K562 (cell line): ENCODE measurements at regions not wholly inside any gene's neighbourhood (a gene's known extent, or its start where the extent isn't known, plus 50 kb on each side); places are given as distances from the start of the nearest gene placed in this dataset.

Experiments
- BACH1 ChIP-seq: fragments of 200-800 bp; sonication (Bioruptor generic); IDR thresholded peaks from 2 replicates; pipeline ENCODE4 v1.6.1; 2016; ENCODE audit warnings: missing genetic modification characterization, missing compliant biosample characterization
- CAMTA2 ChIP-seq: fragments of 250-450 bp; sonication (Bioruptor Pico); conservative IDR thresholded peaks from 2 replicates; pipeline ENCODE4 v1.5.1; 2022
- CREB1 ChIP-seq, 2 experiments: sonication (generic) in 1 of 2; formaldehyde crosslinking in 1 of 2; IDR thresholded peaks; 2 replicates each; pipeline versions ENCODE4 v1.6.1 to v1.8.0; 2012 to 2022; ENCODE audit warnings: inconsistent platforms in 1 of 2, mild to moderate bottlenecking in 1 of 2, missing genetic modification reagents in 1 of 2, moderate library complexity in 1 of 2
- DIDO1 ChIP-seq: fragments of 450-650 bp; IDR thresholded peaks from 2 replicates; pipeline ENCODE4 v1.6.1; 2016; ENCODE audit warnings: low read depth, missing biosample characterization, missing genetic modification characterization
- ELF1 ChIP-seq: fragments of 200-800 bp; sonication (Bioruptor generic); IDR thresholded peaks from 2 replicates; pipeline ENCODE4 v1.6.1; 2016; ENCODE audit warnings: missing genetic modification characterization, missing compliant biosample characterization
- GABPA ChIP-seq: fragments of 200-800 bp; sonication (Bioruptor generic); conservative IDR thresholded peaks from 2 replicates; pipeline ENCODE4 v1.6.1; 2016; ENCODE audit warnings: low read depth, missing genetic modification characterization, missing compliant biosample characterization
- JUND ChIP-seq, 2 experiments: IDR thresholded peaks; 2 replicates in 1 of 2; 3 replicates in 1 of 2; pipeline ENCODE4 v1.6.1; 2011; ENCODE audit warnings: borderline replicate concordance in 2 of 2, low read depth in 2 of 2, low read length in 2 of 2, improper control_type of control experiment in 1 of 2, missing biosample characterization in 1 of 2, missing genetic modification characterization in 1 of 2, missing genetic modification reagents in 1 of 2
- LCOR ChIP-seq: sonication (generic); formaldehyde crosslinking; IDR thresholded peaks from 2 replicates; pipeline ENCODE4 v1.8.0; 2022; ENCODE audit warnings: mild to moderate bottlenecking, missing genetic modification reagents
- NCOA1 ChIP-seq: fragments of 450-650 bp; IDR thresholded peaks from 2 replicates; pipeline ENCODE4 v1.6.1; 2016; ENCODE audit warnings: low read depth
- NFXL1 ChIP-seq: fragments of 450-650 bp; formaldehyde crosslinking; IDR thresholded peaks from 2 replicates; pipeline ENCODE4 v1.4.0; 2021; ENCODE audit warnings: mild to moderate bottlenecking
- RREB1 ChIP-seq: fragments of 250-450 bp; sonication (Bioruptor Pico); IDR thresholded peaks from 2 replicates; pipeline ENCODE4 v1.4.0; 2020
- RUNX1 ChIP-seq: sonication (generic); IDR thresholded peaks from 2 replicates; pipeline ENCODE4 v1.6.1; 2016; ENCODE audit warnings: antibody characterized with exemption, low read depth
- SMARCC2 ChIP-seq: fragments of 450-650 bp; IDR thresholded peaks from 2 replicates; pipeline ENCODE4 v1.6.1; 2017; ENCODE audit warnings: antibody characterized with exemption, moderate library complexity, mild to moderate bottlenecking, low read depth
- TAL1 ChIP-seq: fragments of 450-650 bp; IDR thresholded peaks from 2 replicates; pipeline ENCODE4 v1.6.1; 2016; ENCODE audit warnings: mild to moderate bottlenecking
- TCF3 ChIP-seq: sonication (generic); formaldehyde crosslinking; IDR thresholded peaks from 2 replicates; pipeline ENCODE4 v1.4.0; 2020; ENCODE audit warnings: mild to moderate bottlenecking, missing genetic modification reagents
- TEAD4 ChIP-seq, 2 experiments: sonication (generic) in 1 of 2; formaldehyde crosslinking in 1 of 2; IDR thresholded peaks; 2 replicates each; pipeline versions ENCODE4 v1.6.1 to v1.8.0; 2012 to 2022; ENCODE audit warnings: borderline replicate concordance in 1 of 2, inconsistent platforms in 1 of 2, low read length in 1 of 2, mild to moderate bottlenecking in 1 of 2, missing genetic modification reagents in 1 of 2
- ZFP36 ChIP-seq: fragments of 150-350 bp; IDR thresholded peaks from 2 replicates; pipeline ENCODE4 v1.6.1; 2018; ENCODE audit warnings: low read length, low read depth; ENCODE audit not compliant: partially characterized antibody
- ZMIZ1 ChIP-seq, 2 experiments: fragments of 150-350 bp in 1 of 2; IDR thresholded peaks; 2 replicates each; pipeline ENCODE4 v1.6.1; 2012 to 2016; ENCODE audit warnings: low read depth in 2 of 2, low read length in 2 of 2, mild to moderate bottlenecking in 1 of 2, moderate library complexity in 1 of 2
- ZNF444 ChIP-seq: fragments of 250-450 bp; sonication (Bioruptor Pico); IDR thresholded peaks from 2 replicates; pipeline ENCODE4 v1.4.0; 2020; ENCODE audit warnings: mild to moderate bottlenecking, moderate library complexity
- ZNF644 ChIP-seq: fragments of 200-800 bp; sonication (Bioruptor generic); IDR thresholded peaks from 2 replicates; pipeline ENCODE4 v1.6.1; 2016; ENCODE audit warnings: low read depth, missing genetic modification characterization, missing compliant biosample characterization

- peak in 1 of 2 experiments; percentile 64; a peak in 2 of 4 replicates for TF ChIP-seq ZMIZ1 (IDR thresholded peaks at IDR 0.05; ENCODE audit: low read depth in 2 of 2, low read length in 2 of 2)
- peak; percentile 40; the same call in 1 of the 2 replicates for TF ChIP-seq ELF1 (tag)
- TF ChIP-seq ZNF444 (CRISPR knock-in tag) = no peak
- TF ChIP-seq TCF3 = peak; percentile 93
- TF ChIP-seq JUND (IDR thresholded peaks at IDR 0.05; ENCODE audit: borderline replicate concordance, low read depth, low read length) = peak; percentile 69
- peak; percentile 78; the same call in 2 of the 3 replicates for TF ChIP-seq JUND (tag; IDR thresholded peaks at IDR 0.05; ENCODE audit: borderline replicate concordance, low read depth, low read length)
- TF ChIP-seq ZFP36 = no peak
- peak; percentile 93 for TF ChIP-seq LCOR
- TF ChIP-seq GABPA (tag) = peak; percentile 42; the same call in 1 of the 2 replicates
- peak; percentile 95 for TF ChIP-seq TEAD4 (IDR thresholded peaks at IDR 0.05; ENCODE audit: low read length)
- TF ChIP-seq TEAD4 (CRISPR knock-in tag; IDR thresholded peaks at IDR 0.05; ENCODE audit: borderline replicate concordance) = peak; percentile 36; the same call in 1 of the 2 replicates
- TF ChIP-seq RUNX1 = peak; percentile 69; the same call in 1 of the 2 replicates
- TF ChIP-seq CREB1 (IDR thresholded peaks at IDR 0.05) = peak; percentile 75; the same call in 1 of the 2 replicates
- TF ChIP-seq CREB1 (CRISPR knock-in tag; IDR thresholded peaks at IDR 0.05) = peak; percentile 69
- no peak for TF ChIP-seq NFXL1 (CRISPR knock-in tag)
- TF ChIP-seq SMARCC2 = peak; percentile 39; the same call in 1 of the 2 replicates
- no peak for TF ChIP-seq RREB1 (CRISPR knock-in tag)
- no peak for TF ChIP-seq CAMTA2 (CRISPR knock-in tag)
- no peak for TF ChIP-seq DIDO1 (tag)
- TF ChIP-seq ZNF644 = 0 out of 2 replicates have a peak, but pooled peaks have one; percentile 41
- TF ChIP-seq NCOA1 = peak; percentile 67; the same call in 1 of the 2 replicates
- peak; percentile 27; the same call in 1 of the 2 replicates for TF ChIP-seq BACH1 (tag)
- TF ChIP-seq TAL1 = peak; percentile 89
These were observed 252.3 kb downstream of the CYRIA start (continued) for GRCh38 chr2:16413285-16413684.
